Hepatocyte (in vitro differentiated cells): ENCODE measurements at regions not wholly inside any gene's neighbourhood (a gene's known extent, or its start where the extent isn't known, plus 50 kb on each side); places are given as distances from the start of the nearest gene placed in this dataset.

Experiments
- CTCF ChIP-seq: fragments of 200-600 bp; sonication (generic); IDR thresholded peaks from 2 replicates; pipeline ENCODE4 v1.5.1; 2016; ENCODE audit warnings: antibody characterized with exemption, mild to moderate bottlenecking; ENCODE audit not compliant: poor library complexity
- EZH2 ChIP-seq: fragments of 200-600 bp; sonication (generic); IDR thresholded peaks from 2 replicates; pipeline ENCODE4 v1.6.1; 2016; ENCODE audit warnings: antibody characterized with exemption, mild to moderate bottlenecking, borderline replicate concordance

- TF ChIP-seq CTCF (no peak), EZH2 (no peak)
Observed at GRCh38 chr3:177792311-177793030, 595.2 kb upstream of the TBL1XR1 start.
